Kidney (tissue), 13 donors: ENCODE measurements at regions not wholly inside any gene's neighbourhood (a gene's known extent, or its start where the extent isn't known, plus 50 kb on each side); places are given as distances from the start of the nearest gene placed in this dataset.
A peak's percentile ranks its signal among the peaks of the same experiment; 100 is the strongest.

Experiments used
- DNase-seq, 5 donors: peaks; one replicate each; pipeline ENCODE4 v3.0.0-alpha.2; 2013 to 2020
- FAIRE-seq: peaks from 2 replicates; lab custom pipeline; 2012; peaks lifted over from hg19 to GRCh38; lab: Jason Lieb, UNC
- H3K27ac ChIP-seq, 2 donors: one replicate each; pipeline ENCODE4 v1.7.0; 2013; ENCODE audit warnings: low read depth in 2 of 2, low read length in 2 of 2, inconsistent platforms in 1 of 2
- H3K27me3 ChIP-seq: one replicate; pipeline ENCODE4 v1.7.1; 2013; ENCODE audit warnings: low read length, inconsistent platforms; ENCODE audit not compliant: control insufficient read depth, insufficient read depth
- H3K36me3 ChIP-seq, 3 donors: one replicate each; pipeline versions ENCODE4 v1.7.0 to v1.7.1; 2013; ENCODE audit warnings: low read length in 3 of 3, control low read depth in 1 of 3, inconsistent platforms in 1 of 3; ENCODE audit not compliant: insufficient read depth in 3 of 3, control insufficient read depth in 2 of 3
- H3K4me1 ChIP-seq, 3 donors: one replicate each; pipeline versions ENCODE4 v1.7.0 to v1.7.1; 2013; ENCODE audit warnings: low read length in 3 of 3, inconsistent platforms in 1 of 3, low read depth in 1 of 3; ENCODE audit not compliant: control insufficient read depth in 2 of 3, insufficient read depth in 2 of 3
- H3K4me3 ChIP-seq, 3 donors: one replicate each; pipeline versions ENCODE4 v1.7.0 to v1.8.1; 2013; ENCODE audit warnings: low read length in 3 of 3, control low read depth in 1 of 3, inconsistent platforms in 1 of 3
- H3K9ac ChIP-seq, 3 donors: one replicate each; pipeline versions ENCODE4 v1.7.0 to v1.7.1; 2013; ENCODE audit warnings: low read length in 3 of 3, control low read depth in 1 of 3, inconsistent platforms in 1 of 3
- H3K9me3 ChIP-seq, 3 donors: one replicate each; pipeline versions ENCODE4 v1.7.0 to v1.7.1; 2013; ENCODE audit warnings: low read length in 3 of 3, control low read depth in 1 of 3, inconsistent platforms in 1 of 3; ENCODE audit not compliant: control insufficient read depth in 2 of 3, insufficient read depth in 1 of 3
- intact Hi-C: fragments of 100-400 bp; cut with DNase I; formaldehyde crosslinking; loops from one replicate; pipeline ENCODE4 v1.11.1; 2022
- TF ChIP-seq, protein P1 (sequence below): IDR thresholded peaks from 3 replicates; pipeline ENCODE4 v1.5.1; 2012; ENCODE audit warnings: mild to moderate bottlenecking, moderate library complexity, borderline replicate concordance; ENCODE audit not compliant: insufficient read depth; ENCODE audit errors: extremely low read depth
- donor health status: control.
- donor health status: control.
- donor health status: control.
- donor health status: control.
- donor health status: control.
- donor health status: DM: yes; HTN: yes; CAD: no.
- donor health status: Normal renal cell carcinoma (clear cell type).

DNA sequence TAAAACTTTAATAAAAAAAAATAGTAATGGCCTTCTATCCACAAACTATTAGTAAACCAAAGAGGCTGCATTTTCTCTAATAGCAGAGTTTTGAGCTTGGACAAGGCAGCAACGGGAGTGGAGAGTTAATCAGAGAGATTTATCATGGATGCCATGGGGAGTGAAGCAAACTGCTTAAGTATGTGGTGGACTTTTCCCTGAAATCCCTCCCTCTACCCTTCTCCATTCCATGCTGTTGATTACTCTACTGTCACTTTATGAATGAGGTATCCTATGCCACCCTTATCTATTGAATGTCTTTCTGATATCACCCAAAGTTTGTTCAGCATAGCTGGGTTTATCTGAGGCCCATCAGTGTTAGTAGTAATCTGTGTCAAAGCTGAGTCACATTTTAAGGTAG, 335.6 kb upstream of the TRAM1L1 start:
- H3K4me3 ChIP-seq = no peak overlapping the region
- H3K27ac ChIP-seq = no peak overlapping the region
- intact Hi-C loops = no loop called here
- H3K27me3 ChIP-seq = no peaks in the 10 kb centered on the region
- no peaks in the 10 kb centered on the region for H3K36me3 ChIP-seq
- FAIRE-seq (no peak), DNase-seq (peak in 2 of 5 donors; percentile 16 to 29)
- no peaks in the 10 kb centered on the region for H3K9me3 ChIP-seq
- no peaks in the 10 kb centered on the region for H3K4me1 ChIP-seq
- H3K9ac ChIP-seq = no peak overlapping the region
- TF ChIP-seq, protein P1, sequence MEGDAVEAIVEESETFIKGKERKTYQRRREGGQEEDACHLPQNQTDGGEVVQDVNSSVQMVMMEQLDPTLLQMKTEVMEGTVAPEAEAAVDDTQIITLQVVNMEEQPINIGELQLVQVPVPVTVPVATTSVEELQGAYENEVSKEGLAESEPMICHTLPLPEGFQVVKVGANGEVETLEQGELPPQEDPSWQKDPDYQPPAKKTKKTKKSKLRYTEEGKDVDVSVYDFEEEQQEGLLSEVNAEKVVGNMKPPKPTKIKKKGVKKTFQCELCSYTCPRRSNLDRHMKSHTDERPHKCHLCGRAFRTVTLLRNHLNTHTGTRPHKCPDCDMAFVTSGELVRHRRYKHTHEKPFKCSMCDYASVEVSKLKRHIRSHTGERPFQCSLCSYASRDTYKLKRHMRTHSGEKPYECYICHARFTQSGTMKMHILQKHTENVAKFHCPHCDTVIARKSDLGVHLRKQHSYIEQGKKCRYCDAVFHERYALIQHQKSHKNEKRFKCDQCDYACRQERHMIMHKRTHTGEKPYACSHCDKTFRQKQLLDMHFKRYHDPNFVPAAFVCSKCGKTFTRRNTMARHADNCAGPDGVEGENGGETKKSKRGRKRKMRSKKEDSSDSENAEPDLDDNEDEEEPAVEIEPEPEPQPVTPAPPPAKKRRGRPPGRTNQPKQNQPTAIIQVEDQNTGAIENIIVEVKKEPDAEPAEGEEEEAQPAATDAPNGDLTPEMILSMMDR = no peak

DNA sequence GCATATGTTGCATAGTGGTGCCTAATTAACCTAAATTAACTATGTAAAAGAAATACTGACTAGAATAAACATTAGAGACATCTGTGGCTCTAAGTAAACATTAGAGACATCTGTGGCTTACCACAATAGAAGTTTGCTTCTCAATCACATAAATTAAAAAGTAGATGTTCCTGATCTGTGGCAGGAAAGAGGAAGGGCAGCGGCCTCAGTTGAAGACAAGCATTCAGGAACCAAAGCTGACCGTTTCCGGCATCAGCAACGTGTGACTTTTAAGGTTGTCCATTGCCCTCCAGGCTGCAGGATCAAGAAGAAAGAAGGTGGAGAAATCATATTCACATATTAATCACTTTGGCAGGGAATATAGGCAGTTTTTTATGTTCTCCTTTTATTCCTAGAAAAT, 336.3 kb upstream of the TRAM1L1 start:
- FAIRE-seq (no peak), DNase-seq (peak in 2 of 5 donors; percentile 23 to 30)
- Histone ChIP-seq H3K9ac (no peak overlapping the region), H3K4me3 (no peak overlapping the region), H3K4me1 (no peaks in the 10 kb centered on the region), H3K36me3 (no peaks in the 10 kb centered on the region), H3K27me3 (no peaks in the 10 kb centered on the region), H3K27ac (no peak overlapping the region), H3K9me3 (no peaks in the 10 kb centered on the region)
- TF ChIP-seq, protein P1 = no peak
- intact Hi-C loops = no loop called here

DNA sequence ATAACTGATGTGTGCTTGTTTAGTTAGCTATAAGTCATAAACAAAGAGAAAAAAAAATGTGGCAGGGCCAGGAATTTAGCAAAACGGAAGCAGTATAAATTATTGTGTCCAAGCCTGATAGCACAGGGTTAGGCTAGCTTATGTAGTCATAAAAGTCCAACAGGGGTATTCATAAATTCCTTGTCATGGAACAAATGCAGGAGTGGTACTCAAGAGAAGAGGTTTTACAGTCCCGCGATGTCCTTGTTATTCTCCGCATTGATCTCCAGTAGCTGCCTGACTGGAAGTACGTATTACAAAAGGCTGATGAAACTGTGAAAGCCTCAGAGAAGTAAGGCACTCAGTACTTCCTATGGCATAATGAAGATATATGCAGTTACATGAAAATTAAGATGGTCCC, 336.9 kb upstream of the TRAM1L1 start:
- FAIRE-seq = no peak
- Histone ChIP-seq H3K27me3 (no peaks in the 10 kb centered on the region), H3K9me3 (no peaks in the 10 kb centered on the region), H3K4me1 (no peaks in the 10 kb centered on the region), H3K4me3 (no peak overlapping the region), H3K9ac (no peak overlapping the region), H3K27ac (no peak overlapping the region), H3K36me3 (no peaks in the 10 kb centered on the region)
- TF ChIP-seq, protein P1 = no peak
- intact Hi-C loops = no loop called here
- peak in 2 of 5 donors; percentile 32 to 35 for DNase-seq

DNA sequence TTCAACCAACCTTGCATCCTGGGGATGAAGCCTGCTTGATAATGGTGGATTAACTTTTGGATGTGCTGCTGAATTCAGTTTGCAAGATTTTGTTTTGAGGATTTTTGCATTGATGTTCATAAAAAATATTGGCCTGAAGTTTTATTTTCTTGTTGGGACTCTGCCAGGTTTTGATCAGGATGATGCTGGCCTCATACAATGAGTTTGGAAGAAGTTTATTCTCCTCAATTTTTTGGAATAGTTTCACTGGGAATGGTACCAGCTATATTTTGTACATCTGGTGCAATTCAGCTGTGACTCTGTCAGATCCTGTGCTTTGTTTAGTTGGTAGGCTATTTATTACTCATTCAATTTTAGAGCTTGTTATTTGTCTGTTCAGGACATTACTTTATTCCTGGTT, 340.3 kb upstream of the TRAM1L1 start:
- intact Hi-C loops = no loop called here
- no peaks in the 10 kb centered on the region for H3K36me3 ChIP-seq
- TF ChIP-seq, protein P1 = no peak
- H3K27ac ChIP-seq = no peak overlapping the region
- H3K27me3 ChIP-seq = no peaks in the 10 kb centered on the region
- no peaks in the 10 kb centered on the region for H3K4me1 ChIP-seq
- H3K9me3 ChIP-seq = no peaks in the 10 kb centered on the region
- FAIRE-seq (no peak), DNase-seq (no peak)
- no peak overlapping the region for H3K9ac ChIP-seq
- H3K4me3 ChIP-seq = no peak overlapping the region
